Renal cortical epithelial cell (primary cell): ENCODE measurements at regions not wholly inside any gene's neighbourhood (a gene's known extent, or its start where the extent isn't known, plus 50 kb on each side); places are given as distances from the start of the nearest gene placed in this dataset.

Experiments
- DNase-seq: peaks from one replicate; pipeline ENCODE4 v3.0.0-alpha.2; 2011; ENCODE audit warnings: low read depth

GRCh38 chr19:42662712-42663111, 68.0 kb upstream of the CEACAM8 start:
- no peak for DNase-seq

DNA sequence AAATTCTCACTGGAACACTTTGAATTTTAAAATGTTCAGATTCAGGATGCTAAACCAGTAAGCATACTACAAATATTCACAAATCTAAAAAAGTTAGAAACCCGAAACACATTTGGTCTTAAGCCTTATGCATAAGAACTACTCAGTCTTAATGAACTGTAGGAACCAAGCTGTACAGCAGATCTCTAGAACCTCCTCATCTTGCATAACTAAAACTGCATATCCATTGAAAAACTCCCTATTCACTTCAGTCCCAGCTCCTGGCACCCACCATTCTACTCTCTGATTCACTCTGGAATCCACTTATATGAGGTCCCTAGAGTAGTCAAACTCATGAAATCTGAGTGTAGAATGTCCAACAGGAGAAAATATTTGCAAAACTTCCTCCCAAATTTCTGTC, 65.6 kb upstream of the CEACAM8 start:
- no peak for DNase-seq

- no peak for DNase-seq
These were observed 63.4 kb upstream of the CEACAM8 start for GRCh38 chr19:42658076-42658475.

DNA sequence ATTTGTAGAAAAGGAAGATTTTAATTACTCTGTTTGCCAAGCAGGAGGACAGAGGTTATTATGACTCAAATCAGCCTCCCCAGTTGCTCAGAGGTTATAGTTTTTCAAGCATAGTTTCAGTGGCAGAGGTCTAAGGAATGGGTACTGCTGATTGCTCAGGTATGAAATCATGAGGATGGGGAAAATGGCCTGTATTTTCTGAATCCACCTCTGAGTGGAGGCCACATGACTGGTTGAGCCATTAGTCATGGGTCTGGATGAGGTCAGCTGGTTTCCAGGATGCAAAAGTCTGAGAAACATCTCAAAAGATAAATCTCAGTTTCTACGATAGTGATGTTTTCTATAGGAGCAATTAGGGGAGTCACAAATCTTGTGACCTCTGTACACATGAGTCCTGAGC, 62.8 kb upstream of the CEACAM8 start:
- peak; percentile 48 for DNase-seq

DNA sequence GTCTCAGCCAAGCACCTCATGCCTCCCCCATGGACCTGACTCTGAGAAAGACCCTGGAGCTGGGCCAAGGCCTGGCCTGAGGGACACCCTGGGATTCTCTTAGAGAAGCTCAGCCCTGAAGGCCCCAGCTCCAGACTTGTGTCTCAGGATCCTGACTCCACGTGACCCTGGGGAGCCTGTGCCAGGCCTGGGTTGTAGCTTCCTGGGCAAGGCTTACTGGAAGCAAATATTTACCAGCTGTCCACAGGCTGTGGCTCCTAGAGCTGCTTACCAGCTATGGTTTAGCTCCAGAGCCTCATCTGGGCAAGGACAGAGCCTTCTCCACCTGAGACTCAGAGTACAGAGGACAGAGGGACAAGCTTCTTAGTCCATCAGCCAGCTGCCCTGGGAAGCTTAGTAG, 61.0 kb upstream of the CEACAM8 start:
- DNase-seq: no peak

DNA sequence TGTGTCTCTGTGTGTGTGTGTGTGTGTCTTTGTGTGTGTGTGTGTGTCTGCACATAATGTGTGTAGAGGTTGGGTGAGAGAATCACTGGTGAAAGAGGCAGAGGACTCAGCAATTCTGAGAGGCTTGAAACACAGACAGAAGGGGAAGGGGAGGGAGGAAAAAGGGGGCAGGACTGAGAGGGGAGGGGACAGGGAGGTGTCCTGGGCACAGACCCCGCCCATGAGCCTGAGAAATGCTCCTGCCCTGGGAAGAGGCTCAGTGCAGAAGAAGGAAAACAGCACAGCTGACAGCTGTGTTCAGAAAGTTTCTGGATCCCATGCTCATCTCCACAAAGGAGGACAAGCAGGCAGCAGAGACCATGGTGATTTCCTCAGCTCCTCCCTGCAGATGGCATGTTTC, 59.1 kb upstream of the CEACAM8 start:
- no peak for DNase-seq

- DNase-seq: no peak
These were observed 57.3 kb upstream of the CEACAM8 start for GRCh38 chr19:42652021-42652420.
